Heart left ventricle (tissue), 13 donors: ENCODE measurements at regions not wholly inside any gene's neighbourhood (a gene's known extent, or its start where the extent isn't known, plus 50 kb on each side); places are given as distances from the start of the nearest gene placed in this dataset.
"Not testable (repeated sequence)": the region's sequence is repeated elsewhere in the genome, so short reads cannot be mapped to it uniquely, and the experiment has no call there.

Experiments used
- CTCF ChIP-seq, 12 donors: fragments of 200-600 bp; sonication (generic) in 4 of 12; IDR thresholded peaks; one replicate each; pipeline versions ENCODE4 v1.5.0 to v1.8.0; 2018 to 2022; ENCODE audit warnings: antibody characterized with exemption in 12 of 12, mild to moderate bottlenecking in 5 of 12
- POLR2A ChIP-seq, 2 donors: fragments of 450-650 bp; IDR thresholded peaks; one replicate each; pipeline ENCODE4 v1.6.1; 2017; ENCODE audit warnings: antibody characterized with exemption in 2 of 2, mild to moderate bottlenecking in 2 of 2, moderate library complexity in 2 of 2
- donor health status: ischemic (EF 13 %, LVEDD 7.1; RV severe dilation, severe dysfunction).
- donor health status: DM: no; HTN: yes; CAD: no.
- donor health status: DM: no; HTN: no; CAD: no.
- donor health status: ischemic (EF 25% LVEDD 6.9; RV normal size, moderate dysfunction).
- donor health status: ischemic (EF 25% LVEDD 5.7; RV mildly dilated, moderate dysfunction).
- donor health status: ischemic (EF 35%, LVEDD 5.7; RV mildly dilated, moderate dysfunction).
- donor health status: nonischemic (EF 11% LVEDD 7.7; RV severe dilation, severe dysfunction).
- donor health status: DM: yes; HTN: yes; CAD: no.
- donor health status: PGD.
- donor health status: ischemic (EF 29% LVEDD 5.4; RV normal size, mild dysfunction).
- donor health status: nonischemic (EF 23%, LVEDD 6.1; RV moderate dilation, normal function).

GRCh38 chr11:127933961-127934360 is 653.4 kb downstream of the ETS1 start:
- not testable (repeated sequence) for TF ChIP-seq CTCF, POLR2A (IDR thresholded peaks at IDR 0.05)
